Hypothalamus (tissue), 51 donors: ENCODE measurements at regions not wholly inside any gene's neighbourhood (a gene's known extent, or its start where the extent isn't known, plus 50 kb on each side); places are given as distances from the start of the nearest gene placed in this dataset.
A peak's percentile ranks its signal among the peaks of the same experiment; 100 is the strongest.

ENCODE experiments used
- DNase-seq, 51 donors: peaks; one replicate each; lab custom pipeline; 2025; lab: John Stamatoyannopoulos, UW

DNA sequence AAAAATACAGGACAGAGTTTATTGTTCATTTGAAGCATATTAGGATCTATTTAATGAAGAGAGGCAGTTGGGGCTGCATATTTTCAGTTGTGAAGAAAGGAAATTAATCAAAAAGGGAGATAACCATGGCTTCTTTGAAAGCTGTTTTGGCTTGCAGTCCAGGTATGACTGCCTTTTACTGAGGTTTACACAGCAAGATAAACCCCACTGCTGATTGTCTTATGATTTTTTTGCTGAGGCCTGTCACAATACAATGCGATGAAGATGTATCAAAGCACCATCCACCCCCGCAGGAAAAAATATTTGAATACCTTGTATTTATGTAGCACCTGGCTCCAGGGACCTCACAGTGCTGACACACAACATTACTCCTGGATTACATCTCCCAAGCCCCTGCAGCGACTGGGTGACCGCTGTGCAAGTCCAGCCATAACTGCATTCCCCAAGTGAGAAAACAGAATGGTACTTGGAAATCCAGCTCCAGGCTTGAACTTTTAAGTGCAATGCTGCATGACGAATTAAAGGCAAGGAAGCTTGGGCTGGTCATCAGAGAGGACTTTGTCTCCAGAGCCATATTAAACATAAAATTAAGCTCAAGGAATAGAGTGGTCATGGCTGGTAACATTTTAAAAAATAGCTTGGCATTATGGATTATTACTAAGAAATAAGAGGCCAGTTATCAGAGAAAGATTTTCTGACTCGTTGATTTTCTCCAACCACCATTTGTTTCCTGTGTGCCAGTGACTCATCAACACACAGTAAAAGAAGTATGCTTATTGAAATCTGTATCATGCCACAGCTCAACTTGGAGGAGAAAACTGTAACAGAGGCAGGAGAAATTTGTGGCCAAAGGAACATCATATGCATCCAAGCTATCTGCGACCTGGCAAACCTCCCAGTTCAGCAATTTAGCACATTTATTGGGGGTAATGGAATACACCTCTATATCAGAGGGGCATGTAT is 374.2 kb downstream of the MAN2A1 start:
- no peak for DNase-seq

- no peak for DNase-seq
Measured at GRCh38 chr5:110064603-110065268, 375.0 kb downstream of the MAN2A1 start.

DNA sequence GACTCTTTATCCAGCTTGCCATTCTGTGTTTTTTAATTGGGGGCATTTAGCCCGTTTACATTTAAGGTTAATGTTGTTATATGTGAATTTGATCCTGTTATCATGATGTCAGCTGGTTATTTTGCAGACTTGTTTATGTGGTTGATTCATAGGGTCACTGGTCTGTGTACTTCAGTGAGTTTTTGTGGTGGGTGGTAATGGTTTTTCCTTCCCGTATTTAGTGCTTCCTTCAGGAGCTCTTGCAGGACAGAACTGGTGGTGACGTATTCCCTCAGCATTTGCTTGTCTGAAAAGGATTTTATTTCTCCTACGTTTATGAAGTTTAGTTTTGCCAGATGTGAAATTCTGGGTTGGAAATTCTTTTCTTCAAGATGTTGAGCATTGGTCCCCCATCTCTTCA is 381.1 kb downstream of the MAN2A1 start:
- no peak for DNase-seq

- DNase-seq, result no peak
Measured at GRCh38 chr5:110072651-110073050, 382.9 kb downstream of the MAN2A1 start.

DNA sequence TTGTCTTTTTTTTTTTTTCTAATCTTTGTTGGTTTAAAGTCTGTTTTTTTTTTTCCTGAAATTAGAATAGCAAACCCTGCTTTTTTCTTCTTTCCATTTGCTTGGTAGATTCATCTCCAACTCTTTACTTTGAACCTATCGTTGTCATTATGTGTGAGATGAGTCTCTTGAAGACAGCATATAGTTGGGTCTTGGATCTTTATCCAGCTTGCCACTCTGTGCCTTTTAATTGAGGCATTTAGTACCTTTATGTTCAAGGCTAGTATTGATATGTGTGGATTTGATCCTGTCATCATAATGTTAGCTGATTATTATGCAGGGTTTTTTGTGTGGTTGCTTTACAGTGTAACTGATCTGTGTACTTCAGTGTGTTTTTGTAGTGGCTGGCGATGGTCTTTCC is 383.8 kb downstream of the MAN2A1 start:
- DNase-seq, result no peak

DNA sequence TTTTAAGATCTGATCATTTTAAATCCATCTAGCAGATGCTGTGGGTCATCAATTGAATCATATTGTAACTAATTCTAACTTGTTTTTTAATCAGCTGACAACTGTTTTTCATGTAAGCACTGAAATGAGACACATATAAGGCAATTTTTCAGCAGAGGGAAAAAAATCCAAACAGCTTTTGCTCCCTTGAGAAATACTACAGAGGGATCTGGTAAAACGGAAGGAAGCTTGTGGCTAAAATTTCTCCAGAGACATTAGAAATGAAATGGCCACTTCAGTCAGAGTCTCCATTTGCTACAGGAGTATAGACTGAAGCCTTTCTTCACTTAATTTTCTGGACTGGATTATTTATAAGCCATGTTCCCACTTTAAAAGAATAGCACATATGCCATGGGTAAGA is 385.9 kb downstream of the MAN2A1 start:
- DNase-seq, result no peak

DNA sequence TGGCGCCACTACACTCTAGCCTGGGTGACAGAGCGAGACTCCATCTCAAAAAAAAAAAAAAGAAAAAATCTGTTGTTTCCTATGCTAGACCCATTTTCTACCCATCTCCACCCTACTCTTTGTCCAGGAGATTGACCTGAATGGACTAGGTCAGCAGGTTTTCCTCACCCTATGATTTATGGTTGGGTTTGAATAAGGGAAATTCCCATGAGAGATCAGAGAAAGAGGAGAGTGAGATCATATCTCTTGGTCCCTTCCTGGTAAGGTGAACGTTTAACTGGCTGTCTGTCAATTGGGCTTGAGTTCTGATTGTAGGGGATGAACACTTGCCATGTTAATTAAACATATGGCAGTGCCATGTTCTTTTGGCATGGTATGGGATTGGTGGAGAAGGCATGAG is 387.4 kb downstream of the MAN2A1 start:
- no peak for DNase-seq

GRCh38 chr5:110082194-110082593 is 392.5 kb downstream of the MAN2A1 start:
- no peak for DNase-seq

- no peak for DNase-seq
Measured at GRCh38 chr5:110082863-110083262, 393.1 kb downstream of the MAN2A1 start.

- DNase-seq, result no peak
Measured at GRCh38 chr5:110085826-110086225, 396.1 kb downstream of the MAN2A1 start.

GRCh38 chr5:110086658-110087388 is 397.1 kb downstream of the MAN2A1 start:
- DNase-seq, result peak in 16 of 51 donors; percentile 2 to 79 (median 22)

DNA sequence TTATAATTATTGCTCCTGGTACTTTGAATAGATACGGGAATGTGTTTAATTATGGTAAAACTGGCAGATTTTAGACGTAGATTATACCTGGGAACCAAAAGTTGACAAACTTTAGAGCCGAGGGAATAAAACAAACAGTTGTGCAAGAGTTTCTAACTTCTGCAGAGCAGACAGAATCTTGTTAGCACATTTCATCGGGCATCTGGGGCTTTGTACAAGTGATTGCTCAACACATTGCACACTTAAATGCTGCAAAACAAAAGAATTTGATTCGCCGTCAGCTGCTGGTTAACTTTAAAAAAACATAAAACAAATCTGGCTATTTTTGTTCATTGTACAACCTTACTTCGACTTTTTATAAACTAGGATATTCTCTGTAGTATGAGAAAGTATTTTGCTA is 398.1 kb downstream of the MAN2A1 start:
- no peak for DNase-seq

GRCh38 chr5:110088676-110089436 is 399.1 kb downstream of the MAN2A1 start:
- DNase-seq, result no peak

DNA sequence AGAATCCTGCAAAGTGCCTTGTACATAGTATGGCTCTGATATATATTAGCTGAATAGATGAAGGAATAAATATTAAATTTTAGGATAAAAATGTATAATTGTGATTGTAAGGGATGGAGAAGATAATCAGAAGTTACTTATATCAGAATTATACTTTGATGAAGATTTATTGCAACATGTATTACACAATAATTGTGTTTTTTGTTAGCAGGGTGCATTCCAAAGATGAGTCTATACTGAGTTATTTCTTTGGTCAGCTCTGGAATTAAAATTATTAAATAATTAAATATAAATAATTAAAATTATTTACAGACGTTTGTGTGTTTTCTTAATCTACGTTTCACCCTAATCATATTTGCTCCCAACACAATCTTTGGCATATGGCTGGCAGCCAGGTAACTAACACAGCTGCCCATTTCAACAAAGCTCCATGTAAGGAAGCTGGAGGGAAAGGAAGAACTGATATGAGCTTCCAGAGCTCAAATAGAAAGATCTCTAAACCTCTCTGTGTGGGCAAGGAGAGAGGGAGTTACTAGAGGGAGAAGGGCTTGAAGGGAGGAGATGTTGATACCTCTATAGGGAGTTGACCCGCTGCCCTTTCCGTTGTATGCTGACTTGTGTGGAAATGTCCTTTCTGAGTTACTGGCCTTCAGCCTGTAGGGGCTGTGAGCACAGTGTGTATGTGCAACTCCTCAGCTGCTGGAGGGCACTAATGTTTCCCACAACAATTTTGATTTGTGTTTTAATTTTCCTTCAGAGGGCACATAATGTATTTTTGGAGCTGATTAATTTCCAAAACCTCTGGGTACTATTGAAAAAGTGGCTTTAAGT is 403.4 kb downstream of the MAN2A1 start:
- no peak for DNase-seq

DNA sequence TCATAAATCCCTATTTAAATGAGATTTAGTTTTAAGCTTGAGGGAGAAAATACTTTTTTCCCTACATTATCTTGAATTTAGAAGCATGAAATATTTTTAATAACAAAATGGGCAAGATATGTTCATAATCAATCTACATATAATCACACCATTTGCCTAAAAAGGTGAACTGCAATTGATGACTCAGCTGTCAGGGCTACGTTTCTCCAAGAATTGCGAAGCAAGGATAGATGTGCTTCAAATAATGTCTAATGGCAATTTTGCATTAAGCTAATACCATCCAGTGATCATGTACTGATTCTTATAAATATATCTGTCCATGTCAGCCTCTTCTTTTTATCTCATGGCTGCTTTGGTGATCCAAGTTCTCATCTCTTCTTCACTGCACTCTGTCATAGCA is 404.4 kb downstream of the MAN2A1 start:
- no peak for DNase-seq

GRCh38 chr5:110094548-110094947 is 404.8 kb downstream of the MAN2A1 start:
- no peak for DNase-seq

DNA sequence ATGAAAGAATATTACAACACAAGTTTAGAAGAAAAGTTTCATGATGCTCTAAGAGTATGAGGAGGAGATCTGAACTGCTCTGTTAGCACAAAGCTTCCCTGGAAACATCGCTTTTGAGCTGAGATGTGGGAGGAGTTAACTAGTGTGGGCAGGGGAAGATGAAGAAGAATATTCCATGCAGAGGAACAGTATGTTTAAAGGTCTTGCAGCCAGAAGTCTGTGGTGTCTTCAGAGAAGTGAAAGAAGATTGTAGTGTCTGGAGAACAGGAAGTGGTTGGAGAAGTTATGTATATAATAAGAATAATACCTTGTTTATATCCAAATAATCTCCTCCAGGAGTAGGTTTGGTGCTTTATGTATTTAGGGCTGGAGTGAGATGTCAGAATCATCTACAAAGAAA is 406.7 kb downstream of the MAN2A1 start:
- DNase-seq, result no peak

GRCh38 chr5:110099572-110099971 is 409.8 kb downstream of the MAN2A1 start:
- no peak for DNase-seq

DNA sequence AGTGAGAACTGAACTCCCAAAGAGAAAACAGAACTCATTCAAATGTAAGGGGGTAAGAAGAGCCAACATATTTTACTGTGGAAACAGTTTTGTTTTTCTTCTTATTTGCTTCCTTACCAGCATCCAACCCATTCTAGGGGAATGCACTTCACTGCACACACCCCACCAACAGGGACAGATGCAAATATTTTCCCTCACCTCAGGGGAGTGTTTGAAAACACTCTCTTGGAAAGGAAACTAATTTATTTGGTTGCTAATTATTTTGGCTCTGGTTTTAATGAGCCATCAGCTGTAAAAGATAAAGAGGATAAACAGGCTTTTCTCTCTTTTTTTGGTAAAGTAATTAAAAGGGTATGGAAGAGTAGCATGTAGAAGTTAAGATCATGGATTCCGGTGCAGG is 413.4 kb downstream of the MAN2A1 start:
- DNase-seq, result no peak
